CD4-positive, alpha-beta T cell treated with Interferon gamma for 1 hour (primary cell): ENCODE measurements at regions not wholly inside any gene's neighbourhood (a gene's known extent, or its start where the extent isn't known, plus 50 kb on each side); places are given as distances from the start of the nearest gene placed in this dataset.

Experiments
- DNase-seq: peaks from one replicate; pipeline ENCODE4 v3.0.0-alpha.2; 2020

DNA sequence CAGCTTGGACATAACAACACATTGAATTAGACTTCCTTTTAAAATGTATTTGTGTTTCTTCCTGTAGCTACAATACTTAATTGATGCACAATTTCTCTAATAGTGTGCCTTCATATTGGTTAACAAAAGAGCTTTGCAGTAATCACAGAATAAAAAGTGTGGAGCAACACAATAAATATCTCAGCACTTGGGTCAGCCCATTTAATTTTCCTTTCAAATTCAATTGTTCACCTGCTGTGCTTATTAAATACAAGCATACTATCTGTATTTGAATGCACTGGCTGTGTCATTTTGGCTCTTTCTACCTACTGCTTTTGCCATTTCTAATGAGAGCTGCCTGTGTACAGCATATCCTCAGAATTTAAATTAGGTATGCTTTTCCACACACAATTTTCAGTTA is 1641.3 kb upstream of the SLC39A10 start:
- DNase-seq, result no peak

DNA sequence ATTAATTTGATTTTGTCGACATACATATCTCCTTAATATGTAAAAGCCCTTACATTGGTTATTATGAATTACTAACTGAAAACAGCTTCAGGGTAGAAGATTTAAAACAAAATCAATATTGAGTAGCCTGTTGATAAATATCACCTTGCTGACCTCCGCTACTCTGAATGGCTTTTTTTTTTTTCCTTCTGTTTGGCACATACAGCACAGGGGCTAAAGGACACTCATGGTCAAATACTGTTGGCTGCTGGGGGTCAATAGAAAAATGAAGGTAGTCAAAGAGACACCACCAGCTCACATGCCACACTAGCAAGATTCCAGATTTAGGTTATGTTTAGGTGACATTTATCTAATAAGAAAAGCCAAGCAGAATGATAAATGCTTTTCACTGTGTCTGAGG is 1642.4 kb upstream of the SLC39A10 start:
- DNase-seq, result no peak

- DNase-seq, result no peak
These were observed 1652.3 kb upstream of the SLC39A10 start for GRCh38 chr2:194004590-194005206.

- DNase-seq, result no peak
These were observed 1653.1 kb upstream of the SLC39A10 start for GRCh38 chr2:194003911-194004310.

DNA sequence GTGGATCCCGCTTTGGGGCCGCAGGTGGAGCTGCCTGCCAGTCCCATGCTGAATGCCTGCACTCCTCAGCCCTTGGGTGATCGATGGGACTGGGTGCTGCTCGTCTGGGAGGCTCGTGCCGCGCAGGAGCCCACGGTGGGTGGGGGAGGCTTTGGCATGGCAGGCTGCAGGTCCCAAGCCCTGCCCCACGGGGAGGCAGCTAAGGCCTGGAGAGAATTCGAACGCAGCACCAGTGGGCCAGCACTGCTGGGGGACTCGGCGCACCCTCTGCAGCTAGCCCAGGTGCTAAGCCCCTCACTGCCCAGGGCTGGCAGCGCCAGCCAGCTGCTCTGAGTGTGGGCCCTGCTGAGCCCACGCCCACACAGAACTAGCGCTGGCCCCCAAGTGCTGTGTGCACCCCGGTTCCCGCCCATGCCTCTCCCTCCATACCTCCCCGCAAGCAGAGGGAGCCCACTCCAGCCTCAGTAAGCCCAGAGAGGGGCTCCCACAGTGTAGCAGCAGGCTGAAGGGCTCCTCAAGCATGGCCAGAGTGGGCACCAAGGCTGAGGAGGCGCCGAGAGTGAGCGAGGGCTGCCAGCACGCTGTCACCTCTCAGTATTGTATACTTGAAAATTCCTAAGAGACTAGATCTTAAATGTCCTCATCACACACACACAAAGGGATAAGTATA is 1654.2 kb upstream of the SLC39A10 start:
- no peak for DNase-seq

- no peak for DNase-seq
These were observed 1666.2 kb upstream of the SLC39A10 start for GRCh38 chr2:193990868-193991267.

GRCh38 chr2:193989645-193990044 is 1667.4 kb upstream of the SLC39A10 start:
- DNase-seq, result no peak

GRCh38 chr2:193988784-193989183 is 1668.2 kb upstream of the SLC39A10 start:
- DNase-seq, result no peak

- no peak for DNase-seq
These were observed 1671.8 kb upstream of the SLC39A10 start for GRCh38 chr2:193985272-193985671.

GRCh38 chr2:193980599-193980998 is 1676.4 kb upstream of the SLC39A10 start:
- no peak for DNase-seq

DNA sequence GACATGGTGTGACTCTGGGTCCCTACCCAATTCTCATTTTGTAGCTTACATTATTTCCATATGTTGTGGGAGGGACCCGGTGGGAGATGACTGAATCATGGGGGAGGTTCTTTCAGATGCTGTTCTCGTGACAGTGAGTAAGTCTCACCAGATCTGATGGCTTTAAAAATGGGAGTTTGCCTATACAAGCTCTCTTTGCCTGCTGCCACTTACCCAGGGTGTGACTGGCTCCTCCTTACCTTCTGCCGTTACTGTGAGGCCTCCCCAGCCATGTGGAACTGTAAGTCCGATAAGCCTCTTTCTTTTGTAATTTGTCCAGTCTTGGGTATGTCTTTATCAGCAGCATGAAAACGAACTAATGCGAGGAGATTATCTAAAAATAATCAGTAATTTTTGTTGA is 1683.2 kb upstream of the SLC39A10 start:
- DNase-seq, result no peak

DNA sequence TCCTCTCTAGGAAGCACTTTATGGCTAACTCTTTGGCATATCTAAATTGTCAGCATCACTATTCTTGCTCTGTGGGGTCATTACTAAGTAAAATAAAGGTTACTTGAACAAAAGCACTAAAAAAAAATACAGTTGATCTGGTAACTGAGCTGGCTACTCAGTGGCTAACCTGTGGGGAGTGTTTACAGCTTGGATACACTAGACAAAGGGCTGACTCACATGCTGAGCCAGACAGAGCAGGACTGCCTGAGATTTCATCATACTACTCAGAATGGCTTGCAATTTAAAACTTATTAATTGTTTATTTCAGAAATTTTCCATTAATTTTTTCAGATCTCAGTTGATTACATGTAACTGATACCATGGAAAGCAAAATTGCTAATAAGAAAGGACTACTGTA is 1690.4 kb upstream of the SLC39A10 start:
- DNase-seq, result no peak

GRCh38 chr2:193965263-193965662 is 1691.8 kb upstream of the SLC39A10 start:
- DNase-seq, result no peak

DNA sequence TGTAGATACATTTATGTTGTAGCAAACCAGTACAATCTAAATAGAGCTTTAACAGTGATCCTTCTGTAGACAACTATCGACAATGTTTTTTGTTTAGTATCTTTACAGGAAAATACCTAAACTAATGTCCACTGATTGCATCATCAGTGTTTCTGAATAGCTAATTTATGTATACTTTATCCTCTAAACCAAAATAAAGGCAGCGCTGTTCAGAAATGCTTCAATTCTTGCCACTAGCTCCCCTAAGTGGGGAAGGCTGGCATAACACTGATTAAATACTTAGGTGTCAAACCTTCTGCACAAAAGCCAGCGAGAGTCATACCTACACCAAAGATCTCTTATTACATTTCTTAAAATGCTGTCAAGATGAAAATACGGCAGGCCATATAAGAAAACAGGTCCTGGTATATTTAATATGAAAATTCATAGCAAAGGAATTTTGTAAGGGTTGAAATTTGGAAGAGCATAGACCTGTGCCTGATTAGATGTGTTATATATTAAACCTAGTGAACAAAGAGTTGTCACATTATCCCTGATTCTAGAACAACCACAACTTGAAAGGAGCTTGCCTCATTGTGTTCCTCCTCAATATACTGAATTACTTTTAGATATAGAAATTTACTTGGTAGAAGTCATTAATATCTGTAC is 1693.4 kb upstream of the SLC39A10 start:
- no peak for DNase-seq

DNA sequence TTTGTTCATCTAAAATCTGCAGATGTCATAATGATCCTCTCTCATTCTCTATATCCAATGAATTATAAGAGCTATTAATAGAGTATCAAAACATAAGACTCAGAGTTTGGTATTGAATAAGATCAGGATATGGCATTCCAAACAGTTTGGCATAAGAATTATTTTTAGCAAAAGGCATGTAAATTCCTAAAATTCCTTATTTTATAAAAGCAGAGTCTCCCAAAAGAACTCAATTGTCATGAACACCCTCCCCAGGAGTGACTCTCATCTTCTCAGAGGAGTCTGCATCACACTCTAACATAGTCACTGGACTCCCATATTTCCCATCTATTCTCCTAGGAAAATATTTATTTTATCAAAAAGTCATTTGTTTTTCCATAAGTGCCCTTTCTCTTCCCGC is 1710.2 kb upstream of the SLC39A10 start:
- DNase-seq, result no peak

DNA sequence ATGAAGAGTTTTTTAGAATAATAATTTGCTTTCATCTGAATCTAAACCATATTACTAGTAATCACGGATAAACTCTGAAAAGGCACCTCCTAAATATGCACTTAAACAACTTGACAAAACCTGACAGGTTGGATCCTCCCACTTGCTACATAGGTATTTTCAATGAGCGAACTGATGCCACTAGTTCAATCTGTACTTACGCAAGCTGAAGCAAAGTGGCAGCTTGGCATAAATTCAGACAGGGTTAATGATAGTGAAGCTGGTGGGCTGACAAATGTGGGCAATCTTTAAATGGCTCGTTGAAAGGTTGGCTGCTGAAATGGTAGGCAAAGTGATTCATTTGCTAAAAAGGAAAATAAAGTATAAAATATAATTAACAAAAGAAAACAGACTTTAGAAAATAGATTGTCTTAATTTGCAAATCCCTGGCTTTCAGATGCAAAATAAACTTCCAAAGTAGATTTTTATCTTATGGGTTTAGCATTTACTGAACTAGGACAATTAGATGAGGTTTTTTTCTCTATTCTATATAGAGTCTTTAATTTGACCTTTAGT is 1713.5 kb upstream of the SLC39A10 start:
- DNase-seq, result no peak

GRCh38 chr2:193935114-193935513 is 1721.9 kb upstream of the SLC39A10 start:
- DNase-seq, result no peak

- DNase-seq, result no peak
These were observed 1727.9 kb upstream of the SLC39A10 start for GRCh38 chr2:193929131-193929530.

GRCh38 chr2:193907561-193907960 is 1712.8 kb upstream of the TMEFF2 start:
- no peak for DNase-seq

- DNase-seq, result no peak
These were observed 1705.6 kb upstream of the TMEFF2 start for GRCh38 chr2:193900292-193900691.

- no peak for DNase-seq
These were observed 1700.5 kb upstream of the TMEFF2 start for GRCh38 chr2:193895226-193895625.

DNA sequence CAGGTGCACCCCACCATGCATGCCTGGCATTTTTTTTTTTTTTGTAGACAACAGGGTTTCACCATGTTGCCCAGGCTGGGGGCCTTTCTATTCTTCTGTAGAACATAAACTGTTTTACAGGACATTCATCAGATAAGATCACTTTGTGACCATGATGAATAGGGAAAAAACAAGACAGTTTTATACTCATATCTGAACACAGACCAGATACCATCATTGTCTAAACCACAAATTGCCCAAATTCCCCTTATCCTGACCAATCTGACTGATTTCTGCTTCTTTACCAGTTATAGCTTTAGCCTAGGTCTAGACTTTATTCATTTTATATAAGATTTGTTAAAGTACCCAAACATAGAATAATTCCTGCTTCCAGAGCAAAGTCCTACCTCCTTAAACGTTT is 1699.3 kb upstream of the TMEFF2 start:
- DNase-seq, result no peak

GRCh38 chr2:193891023-193891422 is 1696.3 kb upstream of the TMEFF2 start:
- DNase-seq, result no peak

DNA sequence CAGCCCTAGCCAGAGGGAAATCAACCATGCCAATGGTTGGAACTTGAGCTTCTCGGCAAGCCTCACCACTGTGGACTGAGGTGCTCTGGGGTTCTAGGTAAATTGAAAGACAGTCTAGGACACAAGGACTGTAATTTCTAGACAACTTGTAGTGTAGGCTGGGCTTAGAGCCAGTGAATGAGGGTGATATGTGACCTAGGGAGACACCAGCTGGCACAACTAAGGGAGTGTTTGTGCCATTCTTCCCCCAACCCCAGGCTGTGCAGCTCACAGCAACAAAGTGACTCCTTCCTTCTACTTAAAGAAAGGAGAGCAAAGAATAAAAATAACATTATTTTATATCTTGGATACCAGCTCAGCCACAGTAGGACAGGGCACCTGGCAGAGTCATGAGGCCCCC is 1690.7 kb upstream of the TMEFF2 start:
- no peak for DNase-seq
